GM12865 (cell line): ENCODE measurements at regions not wholly inside any gene's neighbourhood (a gene's known extent, or its start where the extent isn't known, plus 50 kb on each side); places are given as distances from the start of the nearest gene placed in this dataset.

ENCODE experiments used
- DNase-seq: peaks from one replicate; pipeline ENCODE4 v3.0.0; 2010; ENCODE audit warnings: low read depth
- H3K4me3 ChIP-seq: 2 replicates; pipeline ENCODE4 v1.5.1; 2011; ENCODE audit warnings: mild to moderate bottlenecking, low read depth, low read length, control low read depth
- CTCF ChIP-seq: IDR thresholded peaks from 2 replicates; pipeline ENCODE4 v1.5.1; 2011; ENCODE audit warnings: low read length, control low read depth, low read depth, inconsistent platforms; ENCODE audit not compliant: insufficient read depth; ENCODE audit errors: missing control alignments

- no peak for TF ChIP-seq CTCF
- peak; percentile 48 for DNase-seq
- H3K4me3 ChIP-seq, result no peak overlapping the region
Observed at GRCh38 chrX:115503099-115503498, 57.9 kb upstream of the PLS3 start.

- peak; percentile 60 for DNase-seq
- no peak for TF ChIP-seq CTCF
- H3K4me3 ChIP-seq, result no peak overlapping the region; the same call in 1 of the 2 replicates
Observed at GRCh38 chrX:115504167-115504566, 56.8 kb upstream of the PLS3 start.
